ENCODE measurements at regions not wholly inside any gene's neighbourhood (a gene's known extent, or its start where the extent isn't known, plus 50 kb on each side); places are given as distances from the start of the nearest gene placed in this dataset.

- Histone ChIP-seq H3K27me3 (no peaks in the 10 kb centered on the region), H3K4me1 (ENCODE audit: insufficient read depth) (no peaks in the 10 kb centered on the region), H3K4me3 (no peak overlapping the region), H3K9me3 (no peaks in the 10 kb centered on the region), H3K36me3 (no peaks in the 10 kb centered on the region), H3K27ac (no peak overlapping the region)
- TF ChIP-seq, protein P1, sequence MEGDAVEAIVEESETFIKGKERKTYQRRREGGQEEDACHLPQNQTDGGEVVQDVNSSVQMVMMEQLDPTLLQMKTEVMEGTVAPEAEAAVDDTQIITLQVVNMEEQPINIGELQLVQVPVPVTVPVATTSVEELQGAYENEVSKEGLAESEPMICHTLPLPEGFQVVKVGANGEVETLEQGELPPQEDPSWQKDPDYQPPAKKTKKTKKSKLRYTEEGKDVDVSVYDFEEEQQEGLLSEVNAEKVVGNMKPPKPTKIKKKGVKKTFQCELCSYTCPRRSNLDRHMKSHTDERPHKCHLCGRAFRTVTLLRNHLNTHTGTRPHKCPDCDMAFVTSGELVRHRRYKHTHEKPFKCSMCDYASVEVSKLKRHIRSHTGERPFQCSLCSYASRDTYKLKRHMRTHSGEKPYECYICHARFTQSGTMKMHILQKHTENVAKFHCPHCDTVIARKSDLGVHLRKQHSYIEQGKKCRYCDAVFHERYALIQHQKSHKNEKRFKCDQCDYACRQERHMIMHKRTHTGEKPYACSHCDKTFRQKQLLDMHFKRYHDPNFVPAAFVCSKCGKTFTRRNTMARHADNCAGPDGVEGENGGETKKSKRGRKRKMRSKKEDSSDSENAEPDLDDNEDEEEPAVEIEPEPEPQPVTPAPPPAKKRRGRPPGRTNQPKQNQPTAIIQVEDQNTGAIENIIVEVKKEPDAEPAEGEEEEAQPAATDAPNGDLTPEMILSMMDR (IDR thresholded peaks at IDR 0.05): no peak
- intact Hi-C loops (cut with DNase I): no loop called here
- no peak for DNase-seq
- WGBS, 3 donors: 15 to 38% (median 15%) methylated on average over 2 of the region's 2 CpGs
Observed at GRCh38 chr3:81043009-81043408, 718.4 kb downstream of the GBE1 start.

DNA sequence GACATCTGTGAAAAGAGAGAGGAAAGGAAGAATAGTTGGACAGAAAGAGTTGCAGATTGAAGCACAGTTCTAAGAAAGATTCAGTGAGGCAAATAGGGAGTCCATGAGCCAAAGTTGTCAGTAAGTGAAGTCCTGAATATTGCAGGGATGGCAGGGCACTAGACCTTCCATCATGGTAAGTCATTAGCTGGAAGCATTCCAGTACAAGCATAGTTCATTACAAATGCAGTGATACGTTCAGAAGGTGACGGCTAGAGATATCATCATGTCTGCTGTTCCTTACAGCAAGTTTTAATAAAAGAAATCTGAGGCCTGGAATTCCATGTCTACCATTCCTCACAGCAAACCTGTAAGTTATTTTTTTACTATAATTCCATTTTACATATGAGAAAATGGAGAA, 720.1 kb downstream of the GBE1 start:
- TF ChIP-seq EP300 (IDR thresholded peaks at IDR 0.05) (no peak), POLR2A (IDR thresholded peaks at IDR 0.05) (no peak)
- TF ChIP-seq, protein P1 (IDR thresholded peaks at IDR 0.05): no peak
- H3K4me1 ChIP-seq (ENCODE audit: insufficient read depth): no peaks in the 10 kb centered on the region
- H3K27me3 ChIP-seq: no peaks in the 10 kb centered on the region
- H3K36me3 ChIP-seq: no peaks in the 10 kb centered on the region
- no peak for DNase-seq
- H3K9me3 ChIP-seq: no peaks in the 10 kb centered on the region
- H3K4me3 ChIP-seq: no peak overlapping the region
- no peak overlapping the region for H3K27ac ChIP-seq
- WGBS, 3 donors: 68 to 73% (median 70%) methylated on average over 2 of the region's 2 CpGs
- intact Hi-C loops (cut with DNase I): no loop called here

DNA sequence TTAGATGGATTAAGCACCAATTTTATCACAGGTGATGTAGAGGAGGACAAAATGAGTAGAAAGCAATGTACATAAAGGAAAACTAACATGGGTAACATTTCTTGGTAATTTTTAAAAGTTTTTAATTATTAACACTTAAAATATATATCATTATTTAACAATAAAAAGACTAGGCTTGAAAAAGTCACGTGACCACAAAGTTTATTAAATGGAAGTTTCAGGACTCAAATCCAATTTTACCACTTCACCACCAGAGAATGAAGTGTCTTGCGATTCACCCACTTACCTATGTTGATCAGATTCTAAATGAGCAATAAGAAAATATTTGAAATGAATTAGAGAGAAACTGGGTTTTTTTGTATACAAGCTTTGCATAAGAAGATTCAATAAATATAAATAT, 721.3 kb downstream of the GBE1 start:
- Histone ChIP-seq H3K36me3 (no peaks in the 10 kb centered on the region), H3K27ac (no peak overlapping the region), H3K27me3 (no peaks in the 10 kb centered on the region), H3K4me1 (ENCODE audit: insufficient read depth) (no peaks in the 10 kb centered on the region), H3K4me3 (no peak overlapping the region), H3K9me3 (no peaks in the 10 kb centered on the region)
- TF ChIP-seq, protein P1 (IDR thresholded peaks at IDR 0.05): no peak
- intact Hi-C loops (cut with DNase I): no loop called here
- DNase-seq: no peak
- WGBS, 3 donors: 82 to 84% (median 83%) methylated on average over 2 of the region's 2 CpGs

DNA sequence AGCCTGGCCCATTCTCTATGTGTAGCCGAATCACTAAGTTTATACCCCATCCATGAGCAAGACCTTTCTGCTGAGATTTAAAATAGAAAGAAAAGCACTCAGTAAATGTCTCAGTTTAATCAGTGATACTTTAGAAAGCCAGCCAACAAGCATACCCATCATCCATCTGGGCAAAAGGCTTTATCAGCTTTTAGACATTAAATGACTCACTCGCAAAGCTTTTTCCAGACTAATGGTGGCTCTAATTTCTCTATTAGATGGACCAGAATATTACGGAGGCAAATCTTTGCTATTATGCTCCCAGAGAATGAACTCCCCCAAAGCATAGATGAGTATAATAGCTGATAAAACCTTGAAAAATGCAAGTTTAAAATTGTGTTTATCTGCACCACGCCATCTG, 727.8 kb downstream of the GBE1 start:
- Histone ChIP-seq H3K4me3 (no peak overlapping the region), H3K27me3 (no peaks in the 10 kb centered on the region), H3K36me3 (no peaks in the 10 kb centered on the region), H3K27ac (no peak overlapping the region), H3K4me1 (ENCODE audit: insufficient read depth) (no peaks in the 10 kb centered on the region), H3K9me3 (no peaks in the 10 kb centered on the region)
- intact Hi-C loops (cut with DNase I): no loop called here
- no peak for DNase-seq
- 32 to 52% (median 42%) methylated on average over 4 of the region's 4 CpGs for WGBS, 3 donors
- TF ChIP-seq EP300 (IDR thresholded peaks at IDR 0.05) (no peak), POLR2A (IDR thresholded peaks at IDR 0.05) (no peak)
- TF ChIP-seq, protein P1 (IDR thresholded peaks at IDR 0.05): no peak

- H3K4me1 ChIP-seq (ENCODE audit: insufficient read depth): no peaks in the 10 kb centered on the region
- H3K27me3 ChIP-seq: no peaks in the 10 kb centered on the region
- no peaks in the 10 kb centered on the region for H3K36me3 ChIP-seq
- H3K9me3 ChIP-seq: no peaks in the 10 kb centered on the region
- no peak overlapping the region for H3K27ac ChIP-seq
- 75 to 79% (median 76%) methylated on average over 2 of the region's 2 CpGs for WGBS, 3 donors
- no peak for DNase-seq
- no peak overlapping the region for H3K4me3 ChIP-seq
- TF ChIP-seq, protein P1 (IDR thresholded peaks at IDR 0.05): no peak
- no peak for TF ChIP-seq POLR2A (IDR thresholded peaks at IDR 0.05)
- TF ChIP-seq EP300 (IDR thresholded peaks at IDR 0.05): no peak
- intact Hi-C loops (cut with DNase I): no loop called here
Observed at GRCh38 chr3:81033185-81033584, 728.3 kb downstream of the GBE1 start.

Measured in ovary (tissue), 7 donors.